GM18519 (cell line): ENCODE measurements at regions not wholly inside any gene's neighbourhood (a gene's known extent, or its start where the extent isn't known, plus 50 kb on each side); places are given as distances from the start of the nearest gene placed in this dataset.
"Not testable (repeated sequence)": the region's sequence is repeated elsewhere in the genome, so short reads cannot be mapped to it uniquely, and the experiment has no call there.

Experiments used
- ATAC-seq: cut with Tn5 transposase; IDR thresholded peaks from one replicate; pipeline ENCODE4 v1.9.1; 2021; ENCODE audit warnings: mild to moderate bottlenecking, moderate library complexity; ENCODE audit not compliant: unreplicated experiment, low FRiP score

- no peak for ATAC-seq
These were observed 469.9 kb downstream of the PCDH10 start for GRCh38 chr4:133618963-133619362.

- no peak for ATAC-seq
These were observed 450.9 kb downstream of the PCDH10 start for GRCh38 chr4:133600008-133600407.

- ATAC-seq: no peak
These were observed 449.7 kb downstream of the PCDH10 start for GRCh38 chr4:133598779-133599178.

GRCh38 chr4:133597251-133597650 lies 448.2 kb downstream of the PCDH10 start:
- ATAC-seq: no peak

- ATAC-seq: no peak
These were observed 447.4 kb downstream of the PCDH10 start for GRCh38 chr4:133596459-133596858.

GRCh38 chr4:133594390-133595207 lies 445.5 kb downstream of the PCDH10 start:
- no peak for ATAC-seq

GRCh38 chr4:133593764-133594163 lies 444.7 kb downstream of the PCDH10 start:
- no peak for ATAC-seq

- no peak for ATAC-seq
These were observed 443.5 kb downstream of the PCDH10 start for GRCh38 chr4:133592591-133592990.

- ATAC-seq: no peak
These were observed 443.0 kb downstream of the PCDH10 start for GRCh38 chr4:133592106-133592505.

- no peak for ATAC-seq
These were observed 439.2 kb downstream of the PCDH10 start for GRCh38 chr4:133588306-133588705.

- no peak for ATAC-seq
These were observed 436.2 kb downstream of the PCDH10 start for GRCh38 chr4:133585323-133585722.

- no peak for ATAC-seq
These were observed 435.6 kb downstream of the PCDH10 start for GRCh38 chr4:133584714-133585113.

GRCh38 chr4:133581996-133582619 lies 433.0 kb downstream of the PCDH10 start:
- no peak for ATAC-seq

- no peak for ATAC-seq
These were observed 425.2 kb downstream of the PCDH10 start for GRCh38 chr4:133574248-133574647.

GRCh38 chr4:133565379-133565778 lies 416.3 kb downstream of the PCDH10 start:
- no peak for ATAC-seq

- no peak for ATAC-seq
These were observed 410.9 kb downstream of the PCDH10 start for GRCh38 chr4:133559987-133560386.

GRCh38 chr4:133555671-133556070 lies 406.6 kb downstream of the PCDH10 start:
- ATAC-seq: no peak

GRCh38 chr4:133550436-133550835 lies 401.3 kb downstream of the PCDH10 start:
- ATAC-seq: no peak

- no peak for ATAC-seq
These were observed 395.0 kb downstream of the PCDH10 start for GRCh38 chr4:133544097-133544496.

GRCh38 chr4:133537780-133538281 lies 388.7 kb downstream of the PCDH10 start:
- no peak for ATAC-seq

- ATAC-seq: not testable (repeated sequence)
These were observed 385.1 kb downstream of the PCDH10 start for GRCh38 chr4:133534224-133534623.

- ATAC-seq: no peak
These were observed 375.3 kb downstream of the PCDH10 start for GRCh38 chr4:133524369-133524768.
